HG03439 (cell line): ENCODE measurements at regions not wholly inside any gene's neighbourhood (a gene's known extent, or its start where the extent isn't known, plus 50 kb on each side); places are given as distances from the start of the nearest gene placed in this dataset.

Experiments
- ATAC-seq: cut with Tn5 transposase; IDR thresholded peaks from one replicate; pipeline ENCODE4 v1.9.1; 2021; ENCODE audit warnings: mild to moderate bottlenecking, moderate library complexity; ENCODE audit not compliant: unreplicated experiment

- ATAC-seq, result no peak
Measured at GRCh38 chr2:144333143-144333555, 186.8 kb downstream of the ZEB2 start.

GRCh38 chr2:144332356-144333142 lies 187.4 kb downstream of the ZEB2 start:
- ATAC-seq, result peak; percentile 90

GRCh38 chr2:144331674-144332355 lies 188.1 kb downstream of the ZEB2 start:
- ATAC-seq, result peak; percentile 47

GRCh38 chr2:144330951-144331673 lies 188.8 kb downstream of the ZEB2 start:
- no peak for ATAC-seq

GRCh38 chr2:144329472-144329871 lies 190.4 kb downstream of the ZEB2 start:
- no peak for ATAC-seq

GRCh38 chr2:144328938-144329337 lies 191.0 kb downstream of the ZEB2 start:
- ATAC-seq, result no peak

- ATAC-seq, result no peak
Measured at GRCh38 chr2:144326825-144327224, 193.1 kb downstream of the ZEB2 start.

GRCh38 chr2:144325086-144325485 lies 194.8 kb downstream of the ZEB2 start:
- ATAC-seq, result peak; percentile 49

GRCh38 chr2:144324446-144325045 lies 195.4 kb downstream of the ZEB2 start:
- ATAC-seq, result peak; percentile 50

GRCh38 chr2:144323946-144324345 lies 196.0 kb downstream of the ZEB2 start:
- ATAC-seq, result peak; percentile 54

GRCh38 chr2:144322379-144322778 lies 197.5 kb downstream of the ZEB2 start:
- ATAC-seq, result no peak

GRCh38 chr2:144320491-144320890 lies 199.4 kb downstream of the ZEB2 start:
- no peak for ATAC-seq

GRCh38 chr2:144317071-144317738 lies 202.7 kb downstream of the ZEB2 start:
- no peak for ATAC-seq

- no peak for ATAC-seq
Measured at GRCh38 chr2:144310889-144311608, 208.9 kb downstream of the ZEB2 start.

- ATAC-seq, result peak; percentile 63
Measured at GRCh38 chr2:144310484-144310883, 209.4 kb downstream of the ZEB2 start.

- ATAC-seq, result no peak
Measured at GRCh38 chr2:144307711-144308110, 212.2 kb downstream of the ZEB2 start.

GRCh38 chr2:144304202-144304601 lies 215.7 kb downstream of the ZEB2 start:
- no peak for ATAC-seq

GRCh38 chr2:144300632-144301031 lies 219.3 kb downstream of the ZEB2 start:
- ATAC-seq, result no peak

- no peak for ATAC-seq
Measured at GRCh38 chr2:144290276-144290675, 229.6 kb downstream of the ZEB2 start.

- no peak for ATAC-seq
Measured at GRCh38 chr2:144288438-144288837, 231.5 kb downstream of the ZEB2 start.
